Gastroesophageal sphincter (tissue), 3 donors: ENCODE measurements at regions not wholly inside any gene's neighbourhood (a gene's known extent, or its start where the extent isn't known, plus 50 kb on each side); places are given as distances from the start of the nearest gene placed in this dataset.

Experiments used
- EP300 ChIP-seq: sonication (generic); formaldehyde crosslinking; IDR thresholded peaks from one replicate; pipeline ENCODE4 v1.6.1; 2017; ENCODE audit warnings: antibody characterized with exemption, mild to moderate bottlenecking
- TF ChIP-seq, protein P1 (sequence below), 4 experiments: fragments of 200-600 bp in 2 of 4; fragments of 450-650 bp in 2 of 4; sonication (generic) in 1 of 4; IDR thresholded peaks; one replicate each; pipeline ENCODE4 v1.5.1; 2017 to 2019; ENCODE audit warnings: antibody characterized with exemption in 4 of 4, mild to moderate bottlenecking in 2 of 4, moderate library complexity in 2 of 4

DNA sequence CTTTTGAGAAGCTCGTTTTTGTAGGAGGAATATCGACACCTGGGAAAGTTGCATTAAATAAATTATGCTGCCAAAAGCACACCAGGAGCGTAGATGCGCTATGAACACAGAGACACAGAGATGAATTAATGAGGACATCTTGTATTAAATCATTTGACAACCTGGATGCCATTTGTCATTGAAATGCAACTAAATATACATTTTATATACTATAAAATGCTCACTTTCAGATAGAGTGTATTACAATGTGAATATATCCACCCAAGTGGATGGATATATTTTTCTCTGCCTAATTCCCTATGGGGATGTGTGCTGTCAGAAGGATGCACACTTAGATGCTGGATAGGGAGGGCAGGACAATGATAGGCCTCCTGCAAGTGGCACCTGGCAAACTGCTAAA is 426.2 kb downstream of the RIT2 start:
- TF ChIP-seq, protein P1, sequence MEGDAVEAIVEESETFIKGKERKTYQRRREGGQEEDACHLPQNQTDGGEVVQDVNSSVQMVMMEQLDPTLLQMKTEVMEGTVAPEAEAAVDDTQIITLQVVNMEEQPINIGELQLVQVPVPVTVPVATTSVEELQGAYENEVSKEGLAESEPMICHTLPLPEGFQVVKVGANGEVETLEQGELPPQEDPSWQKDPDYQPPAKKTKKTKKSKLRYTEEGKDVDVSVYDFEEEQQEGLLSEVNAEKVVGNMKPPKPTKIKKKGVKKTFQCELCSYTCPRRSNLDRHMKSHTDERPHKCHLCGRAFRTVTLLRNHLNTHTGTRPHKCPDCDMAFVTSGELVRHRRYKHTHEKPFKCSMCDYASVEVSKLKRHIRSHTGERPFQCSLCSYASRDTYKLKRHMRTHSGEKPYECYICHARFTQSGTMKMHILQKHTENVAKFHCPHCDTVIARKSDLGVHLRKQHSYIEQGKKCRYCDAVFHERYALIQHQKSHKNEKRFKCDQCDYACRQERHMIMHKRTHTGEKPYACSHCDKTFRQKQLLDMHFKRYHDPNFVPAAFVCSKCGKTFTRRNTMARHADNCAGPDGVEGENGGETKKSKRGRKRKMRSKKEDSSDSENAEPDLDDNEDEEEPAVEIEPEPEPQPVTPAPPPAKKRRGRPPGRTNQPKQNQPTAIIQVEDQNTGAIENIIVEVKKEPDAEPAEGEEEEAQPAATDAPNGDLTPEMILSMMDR (IDR thresholded peaks at IDR 0.05): no peak
- TF ChIP-seq EP300: no peak
